HEK293T (cell line): ENCODE measurements at regions not wholly inside any gene's neighbourhood (a gene's known extent, or its start where the extent isn't known, plus 50 kb on each side); places are given as distances from the start of the nearest gene placed in this dataset.

Source experiments
- ARNT ChIP-seq: fragments of 450-650 bp; IDR thresholded peaks from 2 replicates; pipeline ENCODE4 v1.6.1; 2017; ENCODE audit warnings: mild to moderate bottlenecking
- BHLHE40 ChIP-seq: fragments of 450-650 bp; IDR thresholded peaks from 2 replicates; pipeline ENCODE4 v1.6.1; 2016; ENCODE audit warnings: mild to moderate bottlenecking, moderate library complexity, borderline replicate concordance
- CTBP1 ChIP-seq: fragments of 450-650 bp; IDR thresholded peaks from 2 replicates; pipeline ENCODE4 v1.6.1; 2016; ENCODE audit warnings: borderline replicate concordance
- ELF4 ChIP-seq: fragments of 450-650 bp; IDR thresholded peaks from 2 replicates; pipeline ENCODE4 v1.6.1; 2017; ENCODE audit warnings: antibody characterized with exemption
- FOXA1 ChIP-seq: fragments of 450-650 bp; IDR thresholded peaks from 2 replicates; pipeline ENCODE4 v1.6.1; 2016; ENCODE audit warnings: mild to moderate bottlenecking
- FOXK2 ChIP-seq: fragments of 450-650 bp; IDR thresholded peaks from 2 replicates; pipeline ENCODE4 v1.6.1; 2016; ENCODE audit warnings: mild to moderate bottlenecking
- FOXM1 ChIP-seq: fragments of 450-650 bp; IDR thresholded peaks from 2 replicates; pipeline ENCODE4 v1.6.1; 2017; ENCODE audit warnings: mild to moderate bottlenecking, borderline replicate concordance
- HDGF ChIP-seq: fragments of 450-650 bp; IDR thresholded peaks from 2 replicates; pipeline ENCODE4 v1.6.1; 2017; ENCODE audit warnings: antibody characterized with exemption, borderline replicate concordance
- L3MBTL2 ChIP-seq: fragments of 450-650 bp; conservative IDR thresholded peaks from 2 replicates; pipeline ENCODE4 v1.6.1; 2016; ENCODE audit warnings: mild to moderate bottlenecking
- LEF1 ChIP-seq: fragments of 450-650 bp; IDR thresholded peaks from 2 replicates; pipeline ENCODE4 v1.6.1; 2017; ENCODE audit warnings: mild to moderate bottlenecking, borderline replicate concordance
- NFRKB ChIP-seq: fragments of 450-650 bp; IDR thresholded peaks from 2 replicates; pipeline ENCODE4 v1.6.1; 2016; ENCODE audit warnings: mild to moderate bottlenecking, moderate library complexity
- SP1 ChIP-seq: fragments of 450-650 bp; IDR thresholded peaks from 2 replicates; pipeline ENCODE4 v1.6.1; 2017
- SUZ12 ChIP-seq: fragments of 450-650 bp; IDR thresholded peaks from 2 replicates; pipeline ENCODE4 v1.6.1; 2016; ENCODE audit warnings: mild to moderate bottlenecking
- ZNF384 ChIP-seq: fragments of 450-650 bp; IDR thresholded peaks from 2 replicates; pipeline ENCODE4 v1.6.1; 2016

GRCh38 chr5:68689010-68689409, 404.8 kb upstream of the SLC30A5 start:
- no peak for TF ChIP-seq NFRKB
- TF ChIP-seq LEF1 = no peak
- no peak for TF ChIP-seq FOXM1
- no peak for TF ChIP-seq CTBP1
- TF ChIP-seq FOXA1 = no peak
- no peak for TF ChIP-seq BHLHE40
- no peak for TF ChIP-seq L3MBTL2
- TF ChIP-seq SP1 = no peak
- no peak for TF ChIP-seq SUZ12
- no peak for TF ChIP-seq FOXK2
- no peak for TF ChIP-seq ZNF384
- TF ChIP-seq ARNT = no peak
- no peak for TF ChIP-seq HDGF
- TF ChIP-seq ELF4 = no peak
